Central memory CD8-positive, alpha-beta T cell (primary cell): ENCODE measurements at regions not wholly inside any gene's neighbourhood (a gene's known extent, or its start where the extent isn't known, plus 50 kb on each side); places are given as distances from the start of the nearest gene placed in this dataset.

Experiments
- ATAC-seq: fragments of 150-1000 bp; cut with Tn5 transposase; replicated peaks from 2 replicates; pipeline ENCODE4 v1.10.0; 2022; ENCODE audit warnings: mild to moderate bottlenecking, moderate FRiP score, moderate number of reproducible peaks; ENCODE audit not compliant: poor library complexity, severe bottlenecking; ENCODE audit errors: extremely low read depth
- DNase-seq, 2 donors: peaks; one replicate each; pipeline ENCODE4 v3.0.0; 2021; ENCODE audit warnings: low spot score in 2 of 2
- H3K27ac Mint-ChIP-seq: one replicate; pipeline ENCODE4 v1.8.0; 2022; ENCODE audit warnings: low read depth, mild to moderate bottlenecking, moderate library complexity, mixed read lengths
- H3K27me3 Mint-ChIP-seq: one replicate; pipeline ENCODE4 v1.8.0; 2022; ENCODE audit warnings: mixed read lengths
- H3K36me3 Mint-ChIP-seq: one replicate; pipeline ENCODE4 v1.8.0; 2022; ENCODE audit warnings: mild to moderate bottlenecking, moderate library complexity, mixed read lengths; ENCODE audit not compliant: insufficient read depth
- H3K4me1 Mint-ChIP-seq: one replicate; pipeline ENCODE4 v1.8.0; 2022; ENCODE audit warnings: mixed read lengths
- H3K4me3 Mint-ChIP-seq: one replicate; pipeline ENCODE4 v1.8.0; 2022; ENCODE audit warnings: mild to moderate bottlenecking, moderate library complexity, mixed read lengths
- H3K9me3 Mint-ChIP-seq: one replicate; pipeline ENCODE4 v1.8.0; 2022; ENCODE audit warnings: mixed read lengths

- Mint-ChIP-seq H3K27ac (no peak overlapping the region), H3K36me3 (no peaks in the 10 kb centered on the region), H3K4me1 (no peaks in the 10 kb centered on the region), H3K4me3 (no peak overlapping the region), H3K9me3 (no peaks in the 10 kb centered on the region), H3K27me3 (peaks cover 9% of the 10 kb centered on the region)
- DNase-seq (no peak), ATAC-seq (no peak)
These were observed 98.3 kb upstream of the BOD1 start for GRCh38 chr5:173714551-173715428.

- peaks cover 9% of the 10 kb centered on the region for H3K27me3 Mint-ChIP-seq
- H3K4me3 Mint-ChIP-seq, result no peak overlapping the region
- DNase-seq (no peak), ATAC-seq (no peak)
- H3K36me3 Mint-ChIP-seq, result no peaks in the 10 kb centered on the region
- H3K4me1 Mint-ChIP-seq, result no peaks in the 10 kb centered on the region
- no peak overlapping the region for H3K27ac Mint-ChIP-seq
- no peaks in the 10 kb centered on the region for H3K9me3 Mint-ChIP-seq
These were observed 99.2 kb upstream of the BOD1 start for GRCh38 chr5:173715607-173716006.

- no peak for DNase-seq
- Mint-ChIP-seq H3K36me3 (no peaks in the 10 kb centered on the region), H3K9me3 (no peaks in the 10 kb centered on the region), H3K27me3 (peaks cover 13% of the 10 kb centered on the region), H3K27ac (no peak overlapping the region), H3K4me3 (no peak overlapping the region), H3K4me1 (no peaks in the 10 kb centered on the region)
- ATAC-seq, result no peak
These were observed 99.7 kb upstream of the BOD1 start for GRCh38 chr5:173716058-173716682.

GRCh38 chr5:173717959-173718358 lies 101.5 kb upstream of the BOD1 start:
- Mint-ChIP-seq H3K4me1 (no peaks in the 10 kb centered on the region), H3K27me3 (peaks cover 30% of the 10 kb centered on the region), H3K27ac (no peak overlapping the region), H3K4me3 (no peak overlapping the region), H3K36me3 (no peaks in the 10 kb centered on the region), H3K9me3 (no peaks in the 10 kb centered on the region)
- ATAC-seq (no peak), DNase-seq (no peak)

- Mint-ChIP-seq H3K27ac (no peak overlapping the region), H3K36me3 (no peaks in the 10 kb centered on the region), H3K9me3 (no peaks in the 10 kb centered on the region), H3K27me3 (peaks cover 33% of the 10 kb centered on the region), H3K4me1 (no peaks in the 10 kb centered on the region), H3K4me3 (no peak overlapping the region)
- DNase-seq, result no peak
- no peak for ATAC-seq
These were observed 102.0 kb upstream of the BOD1 start for GRCh38 chr5:173718469-173718868.

GRCh38 chr5:173719731-173720082 lies 103.3 kb upstream of the BOD1 start:
- ATAC-seq, result no peak
- Mint-ChIP-seq H3K27me3 (peaks cover 24% of the 10 kb centered on the region), H3K4me3 (no peak overlapping the region), H3K9me3 (no peaks in the 10 kb centered on the region), H3K36me3 (no peaks in the 10 kb centered on the region), H3K27ac (no peak overlapping the region), H3K4me1 (no peaks in the 10 kb centered on the region)
- DNase-seq, result no peak

GRCh38 chr5:173720286-173720952 lies 104.0 kb upstream of the BOD1 start:
- no peaks in the 10 kb centered on the region for H3K4me1 Mint-ChIP-seq
- H3K27me3 Mint-ChIP-seq, result peaks cover 24% of the 10 kb centered on the region
- H3K4me3 Mint-ChIP-seq, result no peak overlapping the region
- no peaks in the 10 kb centered on the region for H3K9me3 Mint-ChIP-seq
- no peak overlapping the region for H3K27ac Mint-ChIP-seq
- no peak for DNase-seq
- no peaks in the 10 kb centered on the region for H3K36me3 Mint-ChIP-seq
- no peak for ATAC-seq

GRCh38 chr5:173720953-173721600 lies 104.6 kb upstream of the BOD1 start:
- H3K27ac Mint-ChIP-seq, result no peak overlapping the region

GRCh38 chr5:173721601-173722232 lies 105.3 kb upstream of the BOD1 start:
- H3K27me3 Mint-ChIP-seq, result peaks cover 24% of the 10 kb centered on the region
- no peak for ATAC-seq
- no peaks in the 10 kb centered on the region for H3K4me1 Mint-ChIP-seq
- H3K27ac Mint-ChIP-seq, result no peak overlapping the region
- H3K36me3 Mint-ChIP-seq, result no peaks in the 10 kb centered on the region
- no peak for DNase-seq
- H3K4me3 Mint-ChIP-seq, result no peak overlapping the region
- no peaks in the 10 kb centered on the region for H3K9me3 Mint-ChIP-seq

More at GRCh38 chr5:173720953-173721600, 104.6 kb upstream of the BOD1 start:
- DNase-seq (no peak), ATAC-seq (no peak)
- Mint-ChIP-seq H3K9me3 (no peaks in the 10 kb centered on the region), H3K4me3 (no peak overlapping the region), H3K36me3 (no peaks in the 10 kb centered on the region), H3K4me1 (no peaks in the 10 kb centered on the region), H3K27me3 (peaks cover 24% of the 10 kb centered on the region)

- Mint-ChIP-seq H3K27ac (no peak overlapping the region), H3K36me3 (peaks cover 1% of the 10 kb centered on the region), H3K27me3 (peaks cover 12% of the 10 kb centered on the region), H3K4me3 (no peak overlapping the region), H3K9me3 (no peaks in the 10 kb centered on the region), H3K4me1 (no peaks in the 10 kb centered on the region)
- DNase-seq (no peak), ATAC-seq (no peak)
These were observed 110.6 kb upstream of the BOD1 start for GRCh38 chr5:173726846-173727557.

- DNase-seq (no peak), ATAC-seq (no peak)
- Mint-ChIP-seq H3K4me3 (no peak overlapping the region), H3K9me3 (no peaks in the 10 kb centered on the region), H3K36me3 (peaks cover 1% of the 10 kb centered on the region), H3K27ac (no peak overlapping the region), H3K4me1 (no peaks in the 10 kb centered on the region), H3K27me3 (peaks cover under 1% of the 10 kb centered on the region)
These were observed 111.7 kb upstream of the BOD1 start for GRCh38 chr5:173727839-173728778.
